ENCODE measurements at regions not wholly inside any gene's neighbourhood (a gene's known extent, or its start where the extent isn't known, plus 50 kb on each side); places are given as distances from the start of the nearest gene placed in this dataset.

- H3K27me3 Mint-ChIP-seq (ENCODE audit: low read depth, unreplicated experiment) = no peaks in the 10 kb centered on the region
- no peaks in the 10 kb centered on the region for H3K36me3 Mint-ChIP-seq (ENCODE audit: low read depth, unreplicated experiment)
- FAIRE-seq (no peak), DNase-seq (ENCODE audit: low read depth) (no peak)
- Histone ChIP-seq H3K4me1 (ENCODE audit: insufficient read depth, low read length) (no peaks in the 10 kb centered on the region), H4K20me1 (ENCODE audit: insufficient read depth, low read length) (no peaks in the 10 kb centered on the region), H3K9me3 (ENCODE audit: insufficient read depth, low read depth, low read length) (no peaks in the 10 kb centered on the region), H3K4me3 (ENCODE audit: insufficient read depth, low read depth, low read length) (no peak overlapping the region), H3K4me2 (ENCODE audit: low read length) (no peak overlapping the region), H3K79me2 (ENCODE audit: insufficient read depth, low read length) (no peaks in the 10 kb centered on the region), H3K27ac (ENCODE audit: low read depth, low read length) (no peak overlapping the region), H3K9ac (ENCODE audit: low read length) (no peak overlapping the region), H2AFZ (ENCODE audit: low read depth, low read length) (no peak overlapping the region), H3K27me3 (ENCODE audit: insufficient read depth, low read length) (no peaks in the 10 kb centered on the region), H3K36me3 (ENCODE audit: insufficient read depth, low read length) (no peaks in the 10 kb centered on the region)
- peaks cover 5% of the 10 kb centered on the region for H3K4me1 Mint-ChIP-seq (ENCODE audit: low read depth, unreplicated experiment)
- H3K9me3 Mint-ChIP-seq (ENCODE audit: unreplicated experiment) = peaks cover 2% of the 10 kb centered on the region
- TF ChIP-seq EZH2 (IDR thresholded peaks at IDR 0.05; ENCODE audit: insufficient read depth, low read length) (no peak), CTCF (IDR thresholded peaks at IDR 0.05; ENCODE audit: insufficient read depth, low read depth, low read length) (no peak)
- no peak overlapping the region for H3K4me3 Mint-ChIP-seq (ENCODE audit: unreplicated experiment)
- peak overlapping the region; percentile 59 for H3K27ac Mint-ChIP-seq (ENCODE audit: unreplicated experiment)
Measured at GRCh38 chr11:37811349-37811748, 1213.3 kb upstream of the RAG2 start.

GRCh38 chr11:37804666-37805065 lies 1206.6 kb upstream of the RAG2 start:
- no peaks in the 10 kb centered on the region for H3K36me3 ChIP-seq (ENCODE audit: insufficient read depth, low read length)
- H3K4me2 ChIP-seq (ENCODE audit: low read length) = no peak overlapping the region
- DNase-seq (ENCODE audit: low read depth) = no peak
- no peaks in the 10 kb centered on the region for H3K79me2 ChIP-seq (ENCODE audit: insufficient read depth, low read length)
- FAIRE-seq = no peak
- H4K20me1 ChIP-seq (ENCODE audit: insufficient read depth, low read length) = no peaks in the 10 kb centered on the region
- Mint-ChIP-seq H3K4me1 (ENCODE audit: low read depth, unreplicated experiment) (no peaks in the 10 kb centered on the region), H3K27ac (ENCODE audit: unreplicated experiment) (no peak overlapping the region), H3K27me3 (ENCODE audit: low read depth, unreplicated experiment) (no peaks in the 10 kb centered on the region), H3K9me3 (ENCODE audit: unreplicated experiment) (no peaks in the 10 kb centered on the region), H3K4me3 (ENCODE audit: unreplicated experiment) (no peak overlapping the region), H3K36me3 (ENCODE audit: low read depth, unreplicated experiment) (no peaks in the 10 kb centered on the region)
- H3K4me3 ChIP-seq (ENCODE audit: insufficient read depth, low read depth, low read length) = no peak overlapping the region
- no peak overlapping the region for H2AFZ ChIP-seq (ENCODE audit: low read depth, low read length)
- H3K9ac ChIP-seq (ENCODE audit: low read length) = no peak overlapping the region
- H3K9me3 ChIP-seq (ENCODE audit: insufficient read depth, low read depth, low read length) = no peaks in the 10 kb centered on the region
- no peaks in the 10 kb centered on the region for H3K4me1 ChIP-seq (ENCODE audit: insufficient read depth, low read length)
- H3K27me3 ChIP-seq (ENCODE audit: insufficient read depth, low read length) = no peaks in the 10 kb centered on the region
- H3K27ac ChIP-seq (ENCODE audit: low read depth, low read length) = no peak overlapping the region
- TF ChIP-seq CTCF (IDR thresholded peaks at IDR 0.05; ENCODE audit: insufficient read depth, low read depth, low read length) (no peak), EZH2 (IDR thresholded peaks at IDR 0.05; ENCODE audit: insufficient read depth, low read length) (no peak)

GRCh38 chr11:37788141-37788877 lies 1190.3 kb upstream of the RAG2 start:
- peak overlapping the region; percentile 66 for H3K4me2 ChIP-seq (ENCODE audit: low read length)
- no peak for TF ChIP-seq EZH2 (IDR thresholded peaks at IDR 0.05; ENCODE audit: insufficient read depth, low read length)
- TF ChIP-seq CTCF (IDR thresholded peaks at IDR 0.05; ENCODE audit: insufficient read depth, low read depth, low read length) = no peak
- DNase-seq (ENCODE audit: low read depth) (peak; percentile 98), FAIRE-seq (peak; percentile 70)
- Mint-ChIP-seq H3K4me3 (ENCODE audit: unreplicated experiment) (no peak overlapping the region), H3K4me1 (ENCODE audit: low read depth, unreplicated experiment) (peaks cover 26% of the 10 kb centered on the region), H3K9me3 (ENCODE audit: unreplicated experiment) (peaks cover 34% of the 10 kb centered on the region), H3K27ac (ENCODE audit: unreplicated experiment) (peak overlapping the region; percentile 100), H3K27me3 (ENCODE audit: low read depth, unreplicated experiment) (no peaks in the 10 kb centered on the region), H3K36me3 (ENCODE audit: low read depth, unreplicated experiment) (peaks cover 8% of the 10 kb centered on the region)
- no peak overlapping the region for H3K4me3 ChIP-seq (ENCODE audit: insufficient read depth, low read depth, low read length)
- peak overlapping the region; percentile 93 for H3K27ac ChIP-seq (ENCODE audit: low read depth, low read length)
- peak overlapping the region; percentile 27 for H2AFZ ChIP-seq (ENCODE audit: low read depth, low read length)
- H3K9ac ChIP-seq (ENCODE audit: low read length) = peak overlapping the region; percentile 61
- H3K79me2 ChIP-seq (ENCODE audit: insufficient read depth, low read length) = no peaks in the 10 kb centered on the region
- H3K27me3 ChIP-seq (ENCODE audit: insufficient read depth, low read length) = no peaks in the 10 kb centered on the region
- H3K9me3 ChIP-seq (ENCODE audit: insufficient read depth, low read depth, low read length) = peaks cover 2% of the 10 kb centered on the region
- no peaks in the 10 kb centered on the region for H4K20me1 ChIP-seq (ENCODE audit: insufficient read depth, low read length)
- peaks cover 29% of the 10 kb centered on the region for H3K4me1 ChIP-seq (ENCODE audit: insufficient read depth, low read length)
- H3K36me3 ChIP-seq (ENCODE audit: insufficient read depth, low read length) = no peaks in the 10 kb centered on the region
